Muscle of leg (tissue), 3 donors: ENCODE measurements at regions not wholly inside any gene's neighbourhood (a gene's known extent, or its start where the extent isn't known, plus 50 kb on each side); places are given as distances from the start of the nearest gene placed in this dataset.

Experiments
- DNase-seq: peaks from one replicate; pipeline ENCODE4 v3.0.0; 2013
- H3K27ac ChIP-seq: one replicate; pipeline ENCODE4 v1.5.1; 2013; ENCODE audit warnings: mild to moderate bottlenecking, low read length, control low read depth
- H3K27me3 ChIP-seq: one replicate; pipeline ENCODE4 v1.6.1; 2013; ENCODE audit warnings: low read length; ENCODE audit not compliant: control insufficient read depth, insufficient read depth
- H3K36me3 ChIP-seq: one replicate; pipeline ENCODE4 v1.6.1; 2013; ENCODE audit warnings: low read length; ENCODE audit not compliant: control insufficient read depth, insufficient read depth
- H3K4me1 ChIP-seq: one replicate; pipeline ENCODE4 v1.6.1; 2013; ENCODE audit warnings: low read length; ENCODE audit not compliant: control insufficient read depth, insufficient read depth
- H3K4me3 ChIP-seq: one replicate; pipeline ENCODE4 v1.5.1; 2013; ENCODE audit warnings: low read length, control low read depth
- H3K9me3 ChIP-seq: replicated peaks from 2 replicates; pipeline ENCODE4 v1.6.1; 2013; ENCODE audit warnings: low read depth, low read length; ENCODE audit not compliant: control insufficient read depth
- WGBS: methylation state at CpG from one replicate; pipeline ENCODE4 v1.1.5; 2013; ENCODE audit warnings: missing lambda C conversion rate; ENCODE audit not compliant: insufficient coverage; 5-methylcytosine and 5-hydroxymethylcytosine counted together

- Histone ChIP-seq H3K36me3 (no peaks in the 10 kb centered on the region), H3K27ac (no peak overlapping the region), H3K9me3 (no peaks in the 10 kb centered on the region), H3K4me1 (no peaks in the 10 kb centered on the region), H3K27me3 (no peaks in the 10 kb centered on the region), H3K4me3 (no peak overlapping the region)
- no peak for DNase-seq
- WGBS: no CpG with 5 or more reads among the region's 1 CpG
Measured at GRCh38 chr11:25891960-25892359, 440.0 kb upstream of the ANO3 start.

- DNase-seq: no peak
- no peak overlapping the region for H3K4me3 ChIP-seq
- no peaks in the 10 kb centered on the region for H3K9me3 ChIP-seq
- H3K27ac ChIP-seq: no peak overlapping the region
- no peaks in the 10 kb centered on the region for H3K36me3 ChIP-seq
- no peaks in the 10 kb centered on the region for H3K4me1 ChIP-seq
- WGBS: no CpG with 5 or more reads among the region's 3 CpGs
- no peaks in the 10 kb centered on the region for H3K27me3 ChIP-seq
Measured at GRCh38 chr11:25899617-25900160, 432.2 kb upstream of the ANO3 start.

DNA sequence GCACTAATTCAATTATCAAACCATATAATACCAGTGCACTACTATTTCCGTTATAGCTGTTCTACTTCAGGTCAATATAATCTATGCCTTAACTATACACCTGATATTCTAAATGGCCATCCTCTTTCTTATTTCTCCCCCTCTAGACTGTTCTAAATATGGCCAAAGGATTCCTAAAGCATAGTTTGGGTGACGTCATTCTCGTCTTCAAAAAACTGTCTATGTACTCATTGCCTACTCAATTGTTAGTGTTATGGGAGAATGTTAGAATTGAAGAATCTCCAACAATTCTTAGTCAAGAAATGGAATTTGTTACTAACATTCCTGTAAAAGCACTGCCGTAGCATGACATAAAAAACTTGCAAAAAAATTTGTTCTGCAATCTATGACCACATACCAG lies 431.1 kb upstream of the ANO3 start:
- H3K36me3 ChIP-seq: no peaks in the 10 kb centered on the region
- WGBS: no CpG with 5 or more reads among the region's 4 CpGs
- no peak overlapping the region for H3K4me3 ChIP-seq
- no peaks in the 10 kb centered on the region for H3K9me3 ChIP-seq
- H3K4me1 ChIP-seq: no peaks in the 10 kb centered on the region
- no peaks in the 10 kb centered on the region for H3K27me3 ChIP-seq
- no peak for DNase-seq
- H3K27ac ChIP-seq: no peak overlapping the region

- Histone ChIP-seq H3K4me3 (no peak overlapping the region), H3K27me3 (no peaks in the 10 kb centered on the region), H3K4me1 (no peaks in the 10 kb centered on the region), H3K27ac (no peak overlapping the region), H3K36me3 (no peaks in the 10 kb centered on the region), H3K9me3 (no peaks in the 10 kb centered on the region)
- DNase-seq: no peak
- WGBS: no CpG with 5 or more reads among the region's 15 CpGs
Measured at GRCh38 chr11:25901415-25901814, 430.5 kb upstream of the ANO3 start.

DNA sequence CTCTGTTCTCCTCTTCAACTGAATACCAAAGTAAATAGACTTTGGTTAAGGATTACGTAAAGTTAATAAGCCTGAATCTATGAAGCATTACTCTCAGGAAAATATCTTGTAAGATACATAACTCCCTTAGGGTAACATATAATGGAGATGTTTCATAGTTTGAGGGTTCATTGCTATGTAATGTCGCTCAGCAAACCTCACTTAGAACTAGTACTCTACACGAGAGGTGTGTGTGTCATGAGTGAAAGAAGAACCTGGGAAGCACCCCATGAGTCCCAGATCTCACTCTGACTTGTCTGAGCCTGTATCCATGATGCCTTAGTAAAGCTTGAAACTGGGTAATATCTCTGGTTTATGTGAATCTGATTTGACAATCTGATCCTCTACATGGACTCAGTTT lies 429.5 kb upstream of the ANO3 start:
- no peak for DNase-seq
- Histone ChIP-seq H3K27me3 (no peaks in the 10 kb centered on the region), H3K27ac (no peak overlapping the region), H3K36me3 (no peaks in the 10 kb centered on the region), H3K4me1 (no peaks in the 10 kb centered on the region), H3K9me3 (no peaks in the 10 kb centered on the region), H3K4me3 (no peak overlapping the region)
- no CpG with 5 or more reads among the region's 3 CpGs for WGBS

DNA sequence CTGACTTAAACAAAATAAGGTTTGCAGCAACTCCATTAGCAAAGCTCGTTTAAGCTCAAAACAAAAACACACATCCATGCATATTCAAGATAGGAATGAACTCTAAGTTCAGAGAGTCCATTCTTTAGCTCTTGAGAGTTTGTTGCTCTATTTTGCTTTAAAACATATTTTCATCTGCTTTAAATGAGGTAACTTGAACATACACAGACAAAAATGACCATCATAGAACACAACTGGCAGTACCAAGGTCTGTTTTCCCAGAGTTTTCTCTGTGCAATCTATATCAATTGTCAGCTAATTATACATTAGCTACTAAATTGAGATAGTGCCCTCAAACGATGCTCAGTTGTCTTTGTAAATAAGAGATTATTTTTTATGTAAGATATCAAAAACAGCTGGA lies 423.2 kb upstream of the ANO3 start:
- WGBS: no CpG with 5 or more reads among the region's 2 CpGs
- Histone ChIP-seq H3K4me3 (no peak overlapping the region), H3K27ac (no peak overlapping the region), H3K4me1 (no peaks in the 10 kb centered on the region), H3K27me3 (no peaks in the 10 kb centered on the region), H3K9me3 (no peaks in the 10 kb centered on the region), H3K36me3 (no peaks in the 10 kb centered on the region)
- no peak for DNase-seq

- no peaks in the 10 kb centered on the region for H3K4me1 ChIP-seq
- no peak overlapping the region for H3K4me3 ChIP-seq
- H3K27ac ChIP-seq: no peak overlapping the region
- DNase-seq: no peak
- no CpG with 5 or more reads among the region's 1 CpG for WGBS
- H3K36me3 ChIP-seq: no peaks in the 10 kb centered on the region
- peaks cover 2% of the 10 kb centered on the region for H3K9me3 ChIP-seq
- no peaks in the 10 kb centered on the region for H3K27me3 ChIP-seq
Measured at GRCh38 chr11:25910086-25910485, 421.8 kb upstream of the ANO3 start.

GRCh38 chr11:25920356-25920755 lies 411.6 kb upstream of the ANO3 start:
- WGBS: 63% methylated on average over 1 of the region's 1 CpG
- no peak for DNase-seq
- no peaks in the 10 kb centered on the region for H3K27me3 ChIP-seq

DNA sequence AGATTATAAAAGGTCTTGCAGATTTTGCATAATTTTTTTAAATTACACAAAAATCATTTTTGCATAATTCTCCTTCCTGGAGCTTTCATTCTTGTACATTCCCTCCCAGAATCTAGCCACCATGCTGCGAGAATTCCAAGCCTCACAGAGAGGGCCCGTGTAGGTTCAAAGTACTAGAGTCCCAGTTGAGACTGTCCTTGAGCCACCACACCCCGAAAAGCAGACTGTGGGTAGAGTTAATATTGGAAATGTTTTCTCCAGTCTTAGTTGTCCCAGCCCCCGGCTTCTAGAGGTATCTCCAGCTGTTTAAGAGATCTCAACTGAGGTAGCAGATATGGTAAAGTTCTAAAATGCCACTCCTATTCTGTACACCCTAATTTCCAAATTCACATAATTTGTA lies 407.3 kb upstream of the ANO3 start:
- H3K9me3 ChIP-seq: peaks cover 6% of the 10 kb centered on the region
- no peaks in the 10 kb centered on the region for H3K27me3 ChIP-seq
- no peaks in the 10 kb centered on the region for H3K36me3 ChIP-seq
- DNase-seq: no peak
- no peak overlapping the region for H3K4me3 ChIP-seq
- H3K4me1 ChIP-seq: no peaks in the 10 kb centered on the region
- WGBS: no CpG with 5 or more reads among the region's 4 CpGs
- no peak overlapping the region for H3K27ac ChIP-seq

More at GRCh38 chr11:25920356-25920755, 411.6 kb upstream of the ANO3 start:
- Histone ChIP-seq H3K4me3 (no peak overlapping the region), H3K27ac (no peak overlapping the region), H3K4me1 (no peaks in the 10 kb centered on the region), H3K36me3 (no peaks in the 10 kb centered on the region), H3K9me3 (peaks cover 6% of the 10 kb centered on the region)

GRCh38 chr11:25925359-25925758 lies 406.6 kb upstream of the ANO3 start:
- DNase-seq: no peak
- Histone ChIP-seq H3K4me1 (no peaks in the 10 kb centered on the region), H3K9me3 (peaks cover 6% of the 10 kb centered on the region), H3K4me3 (no peak overlapping the region), H3K27ac (no peak overlapping the region), H3K27me3 (no peaks in the 10 kb centered on the region), H3K36me3 (no peaks in the 10 kb centered on the region)
- no CpG with 5 or more reads among the region's 2 CpGs for WGBS

DNA sequence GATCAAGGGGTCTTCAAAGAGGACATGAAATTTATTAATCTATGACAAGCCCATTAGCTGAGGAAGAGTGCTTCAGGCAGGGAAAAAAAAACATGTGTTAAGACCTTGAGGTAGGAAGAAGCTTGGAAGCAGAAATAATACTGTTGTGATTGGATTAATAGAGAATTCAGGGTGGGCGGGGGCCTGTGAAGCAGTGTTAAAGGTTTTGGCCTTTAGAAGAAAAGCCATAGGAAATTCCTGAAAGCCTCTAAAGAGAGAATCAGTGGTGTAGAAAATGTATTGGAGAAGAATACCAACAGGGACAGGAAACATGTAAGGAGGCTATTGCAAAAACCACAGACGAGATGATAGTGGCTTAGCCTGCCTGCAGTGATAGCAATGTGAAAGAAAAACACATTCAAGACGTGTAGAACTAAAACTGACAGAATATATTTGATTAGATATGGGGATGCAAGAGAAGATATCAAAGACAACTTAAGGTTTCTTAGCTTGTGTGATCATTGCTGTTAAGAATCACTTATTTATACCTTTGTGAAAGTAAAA lies 404.4 kb upstream of the ANO3 start:
- Histone ChIP-seq H3K36me3 (no peaks in the 10 kb centered on the region), H3K27me3 (no peaks in the 10 kb centered on the region), H3K9me3 (no peaks in the 10 kb centered on the region), H3K4me1 (no peaks in the 10 kb centered on the region), H3K4me3 (no peak overlapping the region), H3K27ac (peak overlapping the region; percentile 49)
- DNase-seq: no peak
- 85% methylated on average over 1 of the region's 3 CpGs for WGBS
